GM21737 (cell line): ENCODE measurements at regions not wholly inside any gene's neighbourhood (a gene's known extent, or its start where the extent isn't known, plus 50 kb on each side); places are given as distances from the start of the nearest gene placed in this dataset.
"Not testable (repeated sequence)": the region's sequence is repeated elsewhere in the genome, so short reads cannot be mapped to it uniquely, and the experiment has no call there.

Source experiments
- ATAC-seq: cut with Tn5 transposase; IDR thresholded peaks from one replicate; pipeline ENCODE4 v1.9.1; 2021; ENCODE audit warnings: mild to moderate bottlenecking, moderate library complexity; ENCODE audit not compliant: unreplicated experiment

DNA sequence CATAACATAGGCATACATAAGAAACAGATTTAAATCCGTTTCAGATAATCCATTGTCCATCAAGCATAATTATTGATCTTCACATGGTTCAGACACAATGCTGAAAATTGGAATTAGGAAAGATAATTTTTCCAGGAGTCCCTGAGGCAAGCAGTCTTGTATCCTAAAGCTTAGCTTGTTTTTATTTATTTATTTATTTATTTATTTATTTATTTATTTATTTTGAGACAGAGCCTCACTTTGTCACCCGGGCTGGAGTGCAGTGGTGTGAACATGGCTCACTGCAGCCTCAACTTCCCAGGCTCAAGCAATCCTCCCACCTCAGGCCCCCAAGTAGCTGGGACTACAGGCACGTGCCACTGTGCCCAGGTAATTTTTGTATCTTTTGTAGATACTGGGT, 89.7 kb upstream of the USP25 start:
- not testable (repeated sequence) for ATAC-seq

DNA sequence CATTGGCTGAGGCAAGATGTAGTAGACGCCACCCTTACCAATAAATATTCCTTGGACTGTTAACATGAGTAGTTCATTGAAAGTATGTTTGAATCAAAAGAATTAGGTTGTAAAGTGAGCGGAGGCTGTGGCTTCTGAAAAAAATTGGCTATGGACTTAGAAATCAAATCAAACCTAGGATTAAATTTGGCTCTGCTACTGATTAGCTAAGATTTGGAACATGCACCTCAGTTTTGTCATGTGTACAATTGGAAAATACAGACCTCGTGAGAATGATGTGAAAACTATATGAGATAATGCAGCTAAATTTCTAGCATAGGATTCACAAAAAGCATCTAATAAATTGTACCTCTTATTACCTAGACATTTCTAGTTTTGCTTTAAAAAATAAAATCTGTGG, 85.3 kb upstream of the USP25 start:
- no peak for ATAC-seq

DNA sequence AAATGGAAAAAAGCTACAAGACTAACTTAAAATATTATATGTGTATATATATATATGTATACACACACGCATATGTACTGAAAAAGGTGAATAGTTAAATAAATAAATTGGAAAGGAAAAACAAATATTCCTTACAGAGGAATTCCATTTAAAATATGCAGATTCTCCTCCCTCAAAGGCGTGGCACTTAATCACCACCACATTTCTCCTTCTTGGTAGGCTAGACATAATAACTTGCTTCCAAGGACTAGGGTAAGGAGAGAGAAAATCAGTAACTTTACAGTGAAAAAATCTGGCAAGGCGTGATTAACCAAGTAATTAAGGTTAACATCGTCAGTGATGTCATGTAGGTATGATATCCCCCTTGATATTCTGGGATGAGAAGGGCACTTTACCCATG, 84.0 kb upstream of the USP25 start:
- no peak for ATAC-seq

DNA sequence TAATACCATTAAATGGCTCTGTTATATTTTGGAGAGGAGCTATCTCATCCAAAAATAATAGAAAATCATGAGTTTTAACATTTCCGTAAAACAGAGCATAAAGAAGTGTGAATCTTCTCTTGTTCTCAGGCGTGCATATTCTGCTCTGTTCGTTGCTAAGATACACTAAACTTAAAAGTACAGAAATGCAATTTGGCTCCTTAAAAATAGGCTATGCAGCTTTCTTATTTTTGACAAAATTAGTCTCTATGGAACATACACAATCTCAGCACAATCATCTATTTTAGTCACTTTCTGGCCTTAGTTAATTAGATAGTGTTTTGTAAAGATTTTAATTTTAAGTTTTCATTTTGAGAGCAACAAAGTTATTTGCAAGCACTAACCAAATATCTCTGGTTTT, 79.0 kb upstream of the USP25 start:
- no peak for ATAC-seq

DNA sequence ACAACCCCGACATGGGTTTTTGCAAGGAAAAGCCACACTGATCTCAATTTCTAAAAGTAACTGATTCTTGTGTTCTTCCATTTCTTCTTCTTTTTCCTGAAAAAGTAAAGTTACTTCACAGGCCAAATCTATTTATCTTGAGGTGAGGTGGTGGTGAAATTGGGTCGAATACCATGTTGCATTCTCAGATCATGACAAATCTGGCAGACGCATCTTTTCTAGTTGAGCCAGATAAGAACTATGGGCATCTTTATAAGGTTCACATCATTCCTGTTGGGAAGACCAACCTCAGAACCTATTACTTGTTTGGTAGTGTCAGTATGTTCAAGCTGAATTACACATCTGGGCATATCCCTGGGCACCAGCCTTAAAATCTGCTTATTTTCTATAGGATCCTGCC, 78.6 kb upstream of the USP25 start:
- no peak for ATAC-seq

DNA sequence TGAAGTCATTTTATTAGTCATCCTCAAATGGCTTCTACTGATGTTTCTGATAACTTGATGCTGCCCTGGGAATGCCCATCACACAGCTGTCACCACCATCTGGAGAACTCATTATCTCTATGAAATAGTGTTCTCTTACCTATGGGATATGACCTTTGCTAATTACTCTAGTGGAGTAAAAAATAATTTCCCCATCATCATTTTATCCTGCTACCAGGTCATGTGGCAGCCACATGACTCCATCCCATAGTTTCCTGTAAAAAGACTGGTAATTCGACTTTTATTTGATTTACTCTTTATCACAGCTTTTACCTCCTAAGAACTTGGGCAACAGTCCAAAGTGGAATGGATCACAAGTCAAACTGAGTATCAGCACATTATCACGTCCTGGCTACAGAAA, 76.1 kb upstream of the USP25 start:
- ATAC-seq = no peak

DNA sequence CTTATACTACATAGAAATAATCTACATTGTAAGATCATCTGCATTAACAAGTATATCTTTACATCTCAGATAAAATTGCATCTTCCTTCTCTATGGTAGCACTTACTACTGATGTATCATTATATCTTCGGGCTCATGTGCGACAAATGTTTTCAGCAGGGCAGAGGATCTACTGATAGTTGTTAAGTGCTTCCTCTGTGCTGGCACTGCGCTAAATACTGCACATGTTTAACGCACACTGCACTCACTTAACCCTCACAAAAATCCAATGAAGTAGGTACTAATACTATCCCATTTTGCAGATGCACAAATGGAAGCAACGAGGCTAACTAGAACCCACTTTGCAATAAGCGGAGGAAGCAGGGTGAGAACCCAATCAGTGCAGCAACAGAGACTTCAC, 75.6 kb upstream of the USP25 start:
- ATAC-seq = no peak

DNA sequence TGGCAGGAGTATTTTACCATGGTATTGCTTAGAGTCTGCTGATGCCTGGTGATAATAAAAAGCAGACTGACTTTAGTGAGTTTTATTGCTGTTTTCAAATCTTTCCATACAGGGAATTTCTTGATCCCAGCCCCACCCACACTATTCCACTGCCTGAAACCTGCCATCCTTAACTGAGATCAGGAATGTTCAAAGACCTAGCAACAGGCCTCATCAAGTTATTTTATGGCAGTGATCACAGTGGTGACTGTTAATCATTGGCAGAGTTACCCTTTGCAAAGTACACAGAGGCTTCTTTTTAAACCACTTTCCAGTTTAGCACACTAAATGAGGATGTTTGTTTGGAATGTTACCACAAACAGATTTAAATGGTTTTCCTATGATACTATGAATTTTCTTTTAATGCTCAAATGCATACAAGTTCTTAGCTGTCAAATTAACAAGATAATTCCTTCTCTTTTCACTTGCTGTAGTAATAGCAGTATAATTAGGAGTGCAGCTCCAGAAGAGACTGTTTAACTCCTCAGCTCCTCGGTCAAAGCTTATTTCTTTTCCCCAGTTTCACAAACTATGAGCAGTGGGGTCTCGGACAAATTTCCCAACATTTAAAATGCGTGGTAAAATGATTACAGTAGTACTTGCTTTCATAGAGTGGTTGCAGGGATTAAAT, 69.9 kb upstream of the USP25 start:
- ATAC-seq = no peak

DNA sequence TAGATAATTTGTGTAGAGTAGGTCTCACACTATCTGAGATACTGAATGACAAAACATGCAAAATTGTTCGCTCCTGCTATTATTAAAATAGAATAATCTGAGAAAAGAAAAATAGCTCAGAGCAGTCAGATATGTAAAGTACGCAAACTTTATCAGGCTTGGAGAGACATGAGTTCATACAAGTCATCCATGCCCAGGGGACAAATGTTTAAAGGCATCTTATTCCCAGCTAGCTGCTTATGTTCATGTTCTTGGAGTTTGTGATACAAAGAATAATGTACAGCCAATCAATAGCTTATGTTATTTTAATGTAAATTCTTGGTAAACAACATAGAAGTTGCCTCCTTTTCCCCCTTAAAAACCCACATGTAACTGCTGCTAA, 69.4 kb upstream of the USP25 start:
- no peak for ATAC-seq

DNA sequence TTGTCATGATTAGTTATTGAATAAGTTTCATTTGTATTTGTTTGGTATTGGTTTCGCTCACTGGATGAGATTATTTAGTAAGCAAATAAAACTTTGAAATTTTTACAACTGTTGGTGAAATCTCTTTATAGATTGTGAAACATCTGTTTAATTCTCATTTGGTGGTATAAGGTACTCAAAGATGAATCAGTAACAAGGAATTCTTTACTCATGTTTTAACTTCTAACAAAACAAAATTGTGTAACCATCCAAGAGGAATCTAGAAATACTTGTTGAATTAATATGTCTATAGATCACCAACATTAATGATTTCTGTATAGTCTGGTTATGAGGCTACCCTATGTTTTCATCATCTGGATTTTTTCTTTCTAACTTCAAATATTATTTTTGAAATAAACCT, 62.8 kb upstream of the USP25 start:
- ATAC-seq = no peak

DNA sequence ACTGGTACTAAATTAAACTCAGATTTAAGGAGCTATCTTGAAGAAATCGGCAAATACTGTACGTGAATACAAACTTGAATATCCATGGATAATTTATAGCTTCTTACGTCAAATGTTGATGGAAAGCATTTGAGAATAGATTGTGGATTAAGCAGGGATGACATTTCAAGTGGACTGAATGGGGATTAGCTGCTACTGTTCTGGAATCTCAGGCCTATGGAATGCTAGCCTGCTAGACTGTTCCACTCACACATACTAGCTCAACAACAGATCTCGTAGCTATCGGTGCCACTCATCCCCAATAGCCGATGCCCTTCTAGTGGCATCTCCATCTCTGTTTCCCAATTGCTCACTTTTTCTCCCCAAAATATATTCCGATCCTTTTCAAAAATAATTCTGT, 62.0 kb upstream of the USP25 start:
- ATAC-seq = no peak

DNA sequence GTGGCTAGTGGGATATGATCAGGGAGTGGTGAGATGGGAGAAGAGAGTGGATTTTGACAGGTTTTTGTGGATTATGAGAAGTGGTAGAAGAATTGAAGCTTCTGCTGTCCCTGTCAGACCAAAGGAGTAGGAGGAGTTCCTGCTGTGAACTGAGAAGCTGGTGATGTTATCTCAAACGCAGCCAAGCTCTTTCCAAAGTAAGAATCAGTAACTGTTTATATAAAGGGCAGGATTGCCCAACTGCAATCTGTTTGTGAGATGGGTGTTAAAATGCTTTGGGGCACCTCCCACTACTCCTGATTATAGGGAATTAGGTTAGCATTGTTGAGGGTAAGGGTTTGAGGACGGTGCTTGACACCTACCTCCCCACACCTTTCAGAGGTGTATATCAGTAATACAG, 60.5 kb upstream of the USP25 start:
- no peak for ATAC-seq

DNA sequence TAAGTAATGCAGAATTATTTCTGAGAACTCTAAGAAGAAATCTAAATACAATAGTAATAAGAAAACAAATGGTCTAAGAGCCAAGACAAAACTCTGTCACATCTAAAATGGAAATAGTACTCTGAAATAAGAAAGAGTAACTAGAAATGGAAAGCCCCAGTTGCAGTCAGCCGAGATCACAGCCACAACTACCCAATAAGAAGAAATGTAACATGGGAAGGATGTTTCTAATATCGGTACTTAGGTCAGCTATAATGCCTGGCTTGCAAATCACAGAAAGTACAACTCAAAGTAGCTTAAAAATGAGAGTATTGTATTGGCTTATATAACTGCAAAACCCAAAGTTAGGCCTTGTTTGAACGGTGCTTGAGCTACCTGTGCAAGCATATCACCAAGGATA, 58.6 kb upstream of the USP25 start:
- no peak for ATAC-seq

DNA sequence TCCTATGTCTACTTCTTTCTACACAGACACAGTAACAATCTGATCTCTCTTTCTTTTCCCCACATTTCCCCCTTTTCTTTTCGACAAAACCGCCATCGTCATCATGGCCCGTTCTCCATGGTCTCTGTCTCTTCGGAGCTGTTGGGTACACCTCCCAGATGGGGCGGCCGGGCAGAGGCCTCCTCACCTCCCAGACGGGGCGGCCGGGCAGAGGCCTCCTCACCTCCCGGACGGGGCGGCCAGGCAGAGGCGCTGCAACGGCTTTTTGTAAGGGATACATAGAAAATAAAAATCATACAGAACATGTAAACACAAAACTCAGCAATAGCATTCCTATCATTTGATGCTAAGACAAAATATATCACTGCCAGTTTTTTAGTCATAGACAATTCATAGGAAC, 57.2 kb upstream of the USP25 start:
- not testable (repeated sequence) for ATAC-seq

DNA sequence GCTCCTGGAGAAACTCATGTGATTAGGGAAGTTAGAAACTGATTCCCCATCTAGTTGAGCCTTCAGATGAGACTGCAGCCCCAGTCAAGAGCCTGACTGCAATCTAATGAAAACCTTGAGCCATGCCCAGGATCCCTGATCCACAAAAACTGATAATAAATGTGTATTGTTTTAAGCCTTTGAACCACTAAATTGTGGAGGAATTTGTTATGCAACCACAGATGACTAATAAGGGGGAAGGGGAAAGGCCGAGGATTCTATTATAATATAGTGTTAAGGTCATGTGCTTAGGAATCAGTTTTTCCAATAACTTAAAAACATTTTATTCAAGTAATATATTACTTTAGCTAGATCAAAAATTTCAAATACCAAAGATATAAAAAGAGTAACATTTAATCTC, 52.8 kb upstream of the USP25 start:
- ATAC-seq = no peak

DNA sequence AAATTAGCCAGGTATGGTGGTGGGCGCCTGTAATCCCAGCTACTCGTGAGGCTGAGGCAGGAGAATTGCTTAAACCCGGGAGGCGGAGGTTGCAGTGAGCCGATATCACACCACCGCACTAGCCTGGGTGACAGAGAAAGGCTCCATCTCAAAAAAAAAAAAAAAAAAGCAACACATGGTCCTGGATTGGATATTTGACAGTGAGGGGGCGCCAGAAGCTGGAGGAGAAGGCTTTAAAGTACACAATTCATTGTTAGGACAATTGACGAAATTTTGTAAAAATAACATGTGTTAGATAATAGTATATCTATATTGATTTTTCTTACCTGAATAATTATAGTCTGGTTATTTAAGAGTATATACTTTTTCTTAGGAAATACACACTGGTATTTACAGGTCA, 50.2 kb upstream of the USP25 start:
- ATAC-seq = no peak
